ENCODE measurements at regions not wholly inside any gene's neighbourhood (a gene's known extent, or its start where the extent isn't known, plus 50 kb on each side); places are given as distances from the start of the nearest gene placed in this dataset.
"Not testable (repeated sequence)": the region's sequence is repeated elsewhere in the genome, so short reads cannot be mapped to it uniquely, and the experiment has no call there.

DNA sequence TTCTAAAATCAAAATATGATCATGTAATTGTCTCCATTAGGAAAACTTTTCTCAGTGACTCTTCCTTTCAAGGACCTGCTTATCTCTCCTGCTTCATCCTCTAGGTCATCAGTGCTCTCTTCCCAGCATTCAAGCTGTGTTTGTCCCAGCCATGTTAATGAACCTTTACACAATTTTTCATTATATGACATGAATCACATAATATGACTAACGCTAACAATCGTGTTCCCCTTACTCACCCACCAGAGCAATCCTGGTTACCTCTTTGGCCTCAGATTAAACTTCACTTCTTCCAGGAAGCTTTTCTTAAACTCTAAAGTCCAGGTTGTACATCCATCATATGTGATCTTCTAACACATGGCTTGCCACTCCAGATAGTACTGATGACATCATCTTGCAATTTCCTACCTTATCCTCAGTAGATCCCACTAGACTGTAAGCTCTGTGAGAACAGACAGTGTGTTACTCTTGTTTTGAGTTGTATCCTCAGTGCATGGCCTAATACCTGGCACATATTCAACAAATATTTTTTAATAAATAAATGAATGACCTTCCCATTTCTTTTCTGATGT is 882.9 kb upstream of the ZEB2 start:
- DNase-seq, result no peak

DNA sequence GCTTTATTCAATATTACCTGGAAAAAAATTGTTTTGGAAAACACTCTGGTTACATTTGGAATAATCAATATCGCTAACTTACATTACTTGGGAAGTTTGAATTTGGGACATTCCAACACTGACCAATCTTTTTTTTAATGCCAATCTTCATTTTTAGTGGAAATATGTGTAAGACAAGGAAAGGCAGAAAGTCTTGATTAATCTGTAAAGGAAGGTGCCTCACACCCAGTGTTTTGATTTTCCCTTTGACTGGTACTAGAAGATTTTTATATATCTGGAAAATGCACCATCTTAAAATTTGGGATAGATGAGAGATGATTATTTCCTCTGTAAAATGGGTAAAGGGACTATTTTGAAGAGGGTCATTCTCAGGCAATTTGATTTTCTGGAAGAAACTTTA is 879.2 kb upstream of the ZEB2 start:
- DNase-seq, result no peak

DNA sequence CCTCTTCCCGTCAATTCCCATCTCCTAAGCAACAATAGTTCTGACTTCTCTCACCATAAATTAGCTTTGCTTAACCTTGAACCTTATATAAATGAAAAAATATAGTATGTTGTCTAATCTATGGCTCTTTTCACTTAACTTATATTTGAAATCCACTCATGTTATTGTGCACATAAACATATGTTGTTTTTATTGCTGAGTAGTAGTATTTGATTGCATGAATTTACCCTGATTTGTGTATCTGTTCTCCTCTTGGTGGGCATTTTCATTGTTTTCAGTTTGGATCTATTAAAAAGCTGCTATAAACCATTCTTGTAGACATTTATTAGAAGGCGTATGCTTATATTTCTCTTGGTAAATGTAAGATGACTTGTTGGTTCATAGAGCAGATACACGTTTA is 874.3 kb upstream of the ZEB2 start:
- no peak for DNase-seq

DNA sequence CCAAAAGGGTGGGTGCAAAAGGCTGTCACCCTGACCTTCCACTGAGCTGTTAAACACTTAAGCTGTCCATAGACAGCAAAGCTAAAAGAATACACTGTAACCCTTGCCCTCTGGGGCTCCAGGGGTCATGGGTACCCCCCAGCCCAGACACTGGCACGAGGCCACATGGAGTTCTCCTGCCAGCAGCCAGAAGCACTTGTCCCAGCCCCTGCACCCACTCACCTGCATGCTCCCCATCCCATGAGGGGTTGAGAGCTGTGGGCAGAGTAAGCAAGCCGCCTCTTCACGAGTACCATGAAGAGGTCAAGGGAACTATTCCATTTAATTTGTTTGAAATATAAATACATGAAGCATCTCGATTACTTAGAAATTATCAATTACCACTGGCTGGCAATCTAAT is 867.1 kb upstream of the ZEB2 start:
- DNase-seq, result no peak

DNA sequence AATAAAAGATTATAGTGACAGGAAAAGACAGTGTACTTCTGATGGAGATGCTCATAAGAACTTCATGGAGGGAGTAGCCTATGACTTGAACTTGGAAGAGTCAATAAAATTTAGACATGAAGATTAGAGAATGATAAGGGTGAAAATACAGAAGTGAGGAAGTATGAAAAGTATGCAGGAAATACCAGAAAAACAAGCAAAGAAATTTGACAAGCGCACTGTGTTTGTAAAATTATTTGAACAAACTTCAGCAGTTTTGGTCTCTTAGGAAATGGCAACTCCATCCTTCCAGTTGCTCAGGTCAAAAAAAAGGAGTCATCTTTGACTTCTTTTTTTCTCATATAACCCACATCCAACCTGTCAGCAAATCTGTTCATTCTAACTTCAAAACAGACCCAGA is 864.0 kb upstream of the ZEB2 start:
- DNase-seq, result no peak

DNA sequence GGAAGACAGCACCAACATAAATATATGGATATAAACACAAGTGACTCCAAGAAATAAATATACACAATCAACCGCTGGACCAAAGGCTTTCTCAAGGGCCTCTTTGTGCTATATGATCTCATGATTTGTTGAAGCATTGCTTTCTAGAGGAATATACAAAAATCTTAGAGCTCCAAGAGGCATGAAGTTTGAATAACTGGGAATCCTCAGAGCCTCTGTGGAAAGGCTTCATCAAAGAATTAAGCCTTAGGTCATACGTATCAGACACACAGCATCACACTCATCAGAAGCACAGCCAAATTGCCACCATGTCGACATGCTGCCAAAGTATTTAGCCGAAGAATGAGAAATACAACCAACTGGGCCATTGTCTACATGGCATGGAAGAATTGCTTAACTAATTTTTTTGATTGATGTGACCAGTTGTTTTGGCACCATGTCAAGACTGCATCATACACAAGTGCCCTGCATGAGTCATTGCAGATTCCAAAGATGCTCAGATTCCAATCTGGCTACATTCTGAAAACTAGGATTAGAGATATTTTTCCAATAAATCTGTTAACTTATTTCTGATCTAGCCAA is 860.6 kb upstream of the ZEB2 start:
- DNase-seq, result no peak

DNA sequence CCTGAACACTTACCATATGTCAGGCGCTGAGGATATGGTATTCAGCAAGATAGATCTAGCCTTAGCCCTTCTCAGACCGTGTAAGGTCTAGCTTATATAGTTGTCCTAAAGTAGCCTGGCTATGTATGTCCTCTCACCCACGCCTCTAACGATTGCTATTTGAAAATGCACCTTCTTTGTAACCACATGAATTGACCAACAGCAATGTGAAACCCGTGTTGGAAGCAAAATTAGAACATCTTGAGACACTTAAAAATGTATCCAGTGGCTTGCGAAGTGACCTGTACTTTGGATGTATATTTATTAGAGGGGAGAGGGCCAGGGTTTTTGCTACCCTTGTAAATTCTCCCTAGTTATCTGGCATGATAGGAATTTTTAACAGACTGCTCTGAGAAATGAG is 860.0 kb upstream of the ZEB2 start:
- DNase-seq, result no peak

DNA sequence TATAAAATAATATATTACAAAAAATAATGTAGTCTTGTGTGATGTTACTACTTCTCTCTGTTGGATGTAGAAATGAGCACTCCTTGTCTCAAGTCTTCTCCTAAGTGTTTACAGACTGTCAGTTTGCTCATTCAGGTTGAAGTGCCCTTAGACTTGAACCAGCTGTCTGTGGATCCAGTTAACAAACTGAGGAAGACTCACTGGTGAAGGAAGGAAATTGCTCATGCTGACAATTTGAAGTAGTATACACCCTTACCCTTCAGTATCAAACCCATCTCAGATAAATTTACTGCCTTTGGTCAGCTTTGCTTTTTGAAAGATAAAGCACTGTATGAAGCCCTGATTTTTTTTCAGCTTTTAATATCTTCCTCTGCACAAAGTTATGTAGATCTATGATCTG is 854.2 kb upstream of the ZEB2 start:
- no peak for DNase-seq

DNA sequence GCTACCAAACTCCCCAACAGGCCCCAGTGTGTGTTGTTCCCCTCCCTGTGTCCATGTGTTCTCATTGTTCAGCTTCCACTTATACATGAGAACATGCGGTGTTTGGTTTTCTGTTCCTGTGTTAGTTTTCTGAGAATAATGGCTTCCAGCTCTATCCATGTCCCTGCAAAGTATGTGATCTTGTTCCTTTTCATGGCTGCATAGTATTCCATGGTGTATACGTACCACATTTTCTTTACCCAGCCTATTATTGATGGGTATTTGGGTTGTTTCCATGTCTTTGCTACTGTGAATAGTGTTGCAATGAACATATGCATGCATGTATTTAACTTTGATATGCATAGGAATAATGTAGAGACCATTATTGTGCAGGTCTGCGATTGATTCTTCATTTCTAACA is 847.4 kb upstream of the ZEB2 start:
- DNase-seq, result not testable (repeated sequence)

DNA sequence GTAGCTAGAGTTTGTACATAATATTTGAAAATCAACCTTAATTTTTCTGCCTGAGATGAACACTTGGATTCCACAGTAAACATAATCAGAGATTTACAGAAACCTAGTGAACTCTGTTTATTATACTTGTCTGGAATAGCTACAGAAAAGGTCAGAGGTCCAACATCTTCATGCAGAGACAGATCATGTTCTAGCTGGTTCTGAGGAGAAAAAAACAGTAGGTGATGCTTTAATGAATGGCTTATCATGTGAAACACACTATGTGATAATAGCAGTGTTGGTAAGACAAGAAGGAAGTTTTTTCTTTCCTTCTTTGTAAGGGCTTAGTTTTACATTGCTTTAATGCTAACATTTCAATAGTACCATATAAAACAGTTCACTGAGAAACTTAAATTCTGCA is 846.4 kb upstream of the ZEB2 start:
- no peak for DNase-seq

DNA sequence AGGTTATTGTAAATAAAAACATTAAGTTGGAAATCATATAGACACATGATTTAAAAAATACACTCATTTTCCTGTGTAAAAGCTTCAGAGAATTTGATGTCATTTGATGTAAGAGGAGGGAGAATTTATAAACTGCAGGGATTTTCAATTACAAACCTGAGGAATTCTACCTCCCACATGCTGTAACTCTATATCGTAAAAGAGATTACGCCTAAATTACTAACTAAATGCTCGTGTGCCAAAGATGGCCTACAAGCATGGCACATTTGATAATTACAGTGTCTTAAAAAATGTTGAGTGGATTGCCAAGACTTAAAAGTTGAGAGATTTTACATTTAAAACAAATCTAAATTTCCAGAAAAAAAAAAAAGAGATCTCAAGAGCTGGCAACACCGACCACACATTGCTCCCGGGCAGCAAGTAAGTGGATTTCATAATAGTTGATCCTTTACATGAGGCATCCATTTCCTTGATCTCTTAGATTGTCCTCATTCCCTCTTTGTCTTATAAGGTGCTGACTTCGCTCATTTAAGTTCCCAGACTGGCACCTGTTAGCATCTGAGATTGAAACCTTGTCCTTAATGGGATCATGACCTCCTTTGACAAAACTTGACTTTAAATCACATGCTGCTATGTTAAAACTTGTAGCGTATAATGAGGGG is 840.3 kb upstream of the ZEB2 start:
- no peak for DNase-seq

DNA sequence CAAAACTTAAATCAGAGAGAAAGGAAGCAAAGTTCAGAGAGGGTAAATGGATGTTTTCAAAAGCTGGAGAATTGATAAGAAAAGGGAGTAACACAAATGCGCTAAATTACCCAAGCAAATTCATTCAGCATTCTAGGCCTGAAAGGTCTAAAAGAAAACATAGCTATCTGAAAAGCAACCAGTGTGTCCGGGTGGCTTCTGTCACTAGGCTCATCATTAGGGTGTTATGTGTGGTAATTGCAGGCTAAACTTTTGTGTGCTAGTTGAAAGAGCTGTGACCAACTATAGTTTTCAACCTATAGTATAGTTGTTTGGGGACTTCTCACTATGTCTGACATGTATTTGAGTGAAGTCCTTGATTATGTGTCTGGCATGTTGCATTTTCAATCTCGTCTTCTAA is 839.6 kb upstream of the ZEB2 start:
- DNase-seq, result no peak

DNA sequence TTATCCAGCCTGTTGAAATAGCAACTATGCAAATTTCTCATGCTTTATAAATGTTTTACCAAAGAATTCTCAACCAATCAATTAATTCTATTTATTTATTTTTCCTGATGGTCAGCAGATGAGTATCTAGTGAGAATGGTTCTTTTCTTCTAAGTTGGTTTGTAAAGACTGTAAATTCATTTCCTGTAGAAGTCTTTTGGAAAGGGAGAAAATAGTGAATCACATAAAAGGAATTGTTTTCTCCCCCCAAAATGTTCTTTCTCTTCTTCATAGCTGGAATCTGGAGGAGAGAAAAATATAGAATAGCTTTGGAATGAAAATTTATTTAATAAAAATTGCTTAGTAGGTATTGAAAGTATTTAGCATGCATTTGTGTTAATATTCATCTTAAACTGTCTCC is 836.1 kb upstream of the ZEB2 start:
- no peak for DNase-seq

DNA sequence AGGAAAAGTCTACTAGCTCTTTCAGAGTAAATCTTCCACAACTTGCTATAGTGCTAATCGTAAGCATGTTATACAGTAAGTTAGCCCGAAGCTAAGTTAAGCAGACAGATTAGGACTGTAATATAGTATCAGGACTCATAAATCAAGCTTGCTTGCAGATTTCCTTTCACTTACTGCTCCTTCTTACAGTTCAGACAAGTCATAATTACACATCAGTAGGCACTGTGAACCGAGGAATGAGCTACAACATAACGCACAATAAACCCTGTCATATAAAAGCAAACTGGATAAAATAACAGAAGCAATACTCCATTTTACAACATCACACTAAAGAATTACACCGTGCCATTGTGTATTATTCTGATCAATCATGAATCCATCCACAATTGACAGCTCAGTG is 832.6 kb upstream of the ZEB2 start:
- DNase-seq, result no peak

DNA sequence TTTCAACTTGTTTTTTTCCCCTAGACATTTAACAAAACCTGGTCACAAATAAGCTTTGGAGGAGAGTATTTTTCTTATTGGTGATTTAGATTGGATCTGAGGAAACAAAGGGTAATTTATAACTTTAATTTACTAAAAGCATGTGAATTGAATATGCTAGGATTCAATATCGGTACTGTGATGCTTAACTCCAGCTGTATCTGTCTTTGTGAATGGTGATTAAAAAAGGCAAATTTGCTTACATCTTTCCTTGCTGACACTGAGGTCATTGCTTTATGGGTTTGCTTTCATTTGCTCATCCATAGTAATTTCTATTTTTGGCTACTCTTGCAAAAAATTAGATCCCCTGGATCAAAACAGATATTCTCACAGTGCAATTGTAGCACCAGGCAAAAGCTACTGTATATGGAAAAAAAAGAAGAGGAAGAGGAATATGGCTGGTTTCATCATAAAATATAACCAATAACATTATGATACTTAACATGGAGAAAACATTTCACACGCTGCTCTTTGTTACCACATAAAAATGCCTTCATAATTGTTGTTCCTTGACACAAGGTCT is 832.0 kb upstream of the ZEB2 start:
- no peak for DNase-seq

DNA sequence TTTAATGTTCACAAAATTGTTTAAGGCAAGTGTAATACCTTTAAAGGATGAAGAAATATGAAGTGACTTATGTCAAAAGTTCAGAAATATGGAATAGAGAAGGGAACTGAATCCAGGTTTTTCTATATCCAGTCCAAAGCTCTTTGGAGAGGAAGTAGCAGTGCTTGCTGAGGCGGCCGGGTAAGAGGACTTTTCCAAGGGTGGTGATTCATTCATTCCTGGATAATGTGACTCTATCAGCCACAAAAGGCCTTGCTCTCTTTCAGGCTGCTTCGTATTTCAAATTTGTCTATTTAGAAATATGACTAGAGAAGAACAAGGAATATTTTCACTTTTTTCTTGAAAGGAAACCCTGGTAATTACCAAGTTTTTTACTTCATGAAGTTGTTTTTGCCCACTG is 830.1 kb upstream of the ZEB2 start:
- no peak for DNase-seq

DNA sequence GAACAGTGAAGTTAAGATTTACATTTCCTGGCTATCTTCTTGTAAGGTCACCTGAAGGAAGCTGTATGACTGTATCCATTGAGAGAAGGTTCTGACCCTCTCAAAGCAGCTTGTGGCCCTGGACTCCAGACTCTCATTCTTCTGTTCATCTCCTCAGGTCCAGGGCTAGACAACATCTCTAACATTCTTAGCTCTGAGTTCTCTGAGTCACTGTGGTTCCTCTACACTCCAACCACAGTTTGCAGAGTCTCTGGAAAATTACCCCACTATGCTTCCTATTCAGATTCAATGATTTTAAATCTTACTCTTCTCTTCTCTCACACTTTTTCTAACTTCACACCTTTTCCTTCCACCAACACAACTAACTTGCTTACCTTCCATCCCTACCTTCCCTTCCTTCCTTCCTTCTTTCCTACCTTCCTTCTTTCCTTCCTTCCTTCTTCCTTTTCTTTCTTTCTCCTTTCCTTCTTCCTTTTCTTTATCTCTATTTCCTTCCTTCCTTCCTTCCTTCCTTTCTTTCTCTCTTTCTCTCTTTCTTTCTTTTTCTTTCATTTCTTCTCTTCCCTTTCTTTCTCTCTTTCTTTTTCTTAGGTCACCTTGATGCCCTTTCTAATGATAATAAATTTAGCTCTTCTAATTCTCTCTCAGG is 824.3 kb upstream of the ZEB2 start:
- DNase-seq, result no peak

DNA sequence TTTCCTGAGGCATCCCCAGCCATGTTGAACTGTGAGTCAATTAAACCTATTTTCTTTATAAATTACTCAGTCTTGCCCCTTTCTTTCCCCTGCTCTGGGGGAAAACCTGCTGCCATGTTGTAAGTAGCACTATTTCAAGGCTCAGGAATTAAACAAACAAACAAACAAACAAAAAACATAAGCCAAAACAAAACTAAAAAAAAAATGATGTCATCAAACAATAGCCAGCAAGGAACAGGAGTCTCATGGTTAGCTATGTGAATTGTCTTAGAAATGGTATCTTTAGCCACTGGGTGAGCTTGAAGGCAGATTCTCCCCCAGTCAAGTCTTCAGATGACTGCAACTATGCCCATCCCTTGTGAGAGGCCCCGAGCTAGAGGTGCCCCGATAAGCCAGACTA is 823.4 kb upstream of the ZEB2 start:
- no peak for DNase-seq

DNA sequence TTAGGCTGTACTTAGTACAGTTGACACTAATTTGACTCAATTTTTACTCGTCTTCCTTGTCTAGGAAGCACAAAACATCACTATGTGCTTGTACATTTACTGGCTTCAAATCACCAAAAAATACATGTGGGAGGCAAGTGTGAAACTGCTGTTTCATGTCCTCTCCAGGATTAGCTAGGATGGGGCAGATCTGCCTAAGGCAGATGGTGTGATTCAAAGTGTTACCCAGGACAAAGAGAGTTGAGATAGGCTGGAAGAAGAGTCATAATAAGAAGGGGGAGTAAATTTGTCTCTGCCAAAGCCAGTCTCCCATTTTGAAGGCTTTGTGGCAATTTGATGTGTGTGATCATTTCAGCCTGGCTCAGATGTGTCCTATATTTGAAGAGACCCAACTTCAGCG is 821.6 kb upstream of the ZEB2 start:
- no peak for DNase-seq

DNA sequence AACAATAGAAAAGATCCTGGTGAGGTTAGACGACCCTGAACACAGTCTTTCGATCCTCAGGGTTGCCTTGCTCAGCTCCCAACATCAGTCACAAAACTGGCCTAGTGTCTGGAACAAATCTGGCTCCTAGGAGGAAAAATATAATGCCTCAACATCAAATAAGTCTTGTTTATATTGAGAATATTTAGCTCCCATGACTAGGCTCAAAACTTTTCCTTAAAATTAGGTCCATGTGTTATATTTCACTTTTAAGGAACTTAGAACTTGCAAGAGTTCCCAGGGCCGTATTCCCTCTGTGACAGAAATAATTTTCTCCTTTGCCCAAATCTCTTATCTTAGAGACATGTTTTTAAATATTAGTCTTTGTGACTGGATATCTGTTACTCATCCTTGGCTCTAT is 819.7 kb upstream of the ZEB2 start:
- DNase-seq, result no peak

DNA sequence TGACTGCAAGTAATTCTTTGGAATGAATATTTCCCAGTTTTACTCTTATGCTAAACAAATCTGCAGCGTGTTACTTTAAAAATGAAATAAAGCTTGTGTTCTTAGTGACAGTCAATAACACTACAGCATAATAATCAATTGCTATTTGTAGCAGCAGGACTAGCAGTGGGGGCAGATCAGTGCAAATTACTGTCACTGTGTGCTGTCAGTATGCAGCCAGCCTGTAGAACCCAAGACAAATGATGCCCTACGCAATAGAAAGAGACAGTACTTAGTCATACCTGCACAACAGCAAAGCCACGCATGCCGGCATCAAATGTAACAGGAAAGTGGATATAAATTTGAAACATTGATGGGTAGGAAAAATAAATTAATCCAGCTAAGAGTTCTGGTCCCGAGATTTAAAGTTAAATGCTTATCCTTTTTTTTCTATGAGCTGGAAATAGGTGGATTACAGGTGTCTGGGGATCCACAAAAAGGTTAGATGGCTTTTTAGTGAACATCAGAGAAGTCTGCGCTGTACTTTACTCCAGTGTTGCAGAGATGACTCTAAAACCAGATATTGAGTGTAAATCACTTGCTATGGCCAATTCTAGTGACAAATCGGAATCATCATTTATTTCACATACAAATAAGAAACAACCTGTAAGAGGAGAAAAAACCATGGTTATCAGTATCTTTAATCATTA is 812.4 kb upstream of the ZEB2 start:
- no peak for DNase-seq

DNA sequence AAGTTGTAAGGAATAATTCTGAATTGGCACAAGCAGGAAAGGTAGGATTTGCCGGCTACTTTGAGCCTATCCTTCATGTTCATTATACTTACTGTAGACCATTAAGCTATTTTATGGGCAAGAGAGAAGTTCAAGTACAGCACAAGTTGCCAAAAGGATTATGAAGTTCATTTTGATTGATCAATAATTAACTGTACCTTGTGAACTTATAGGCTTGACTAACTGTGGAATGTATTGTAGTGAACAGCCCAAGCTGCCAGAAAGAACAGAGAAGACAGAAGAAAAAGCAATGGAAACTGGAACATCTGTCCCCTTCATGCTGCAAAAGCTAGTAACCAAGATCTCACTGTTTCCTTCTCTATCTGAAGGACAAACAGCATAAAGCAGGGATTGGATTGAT is 810.1 kb upstream of the ZEB2 start:
- no peak for DNase-seq

DNA sequence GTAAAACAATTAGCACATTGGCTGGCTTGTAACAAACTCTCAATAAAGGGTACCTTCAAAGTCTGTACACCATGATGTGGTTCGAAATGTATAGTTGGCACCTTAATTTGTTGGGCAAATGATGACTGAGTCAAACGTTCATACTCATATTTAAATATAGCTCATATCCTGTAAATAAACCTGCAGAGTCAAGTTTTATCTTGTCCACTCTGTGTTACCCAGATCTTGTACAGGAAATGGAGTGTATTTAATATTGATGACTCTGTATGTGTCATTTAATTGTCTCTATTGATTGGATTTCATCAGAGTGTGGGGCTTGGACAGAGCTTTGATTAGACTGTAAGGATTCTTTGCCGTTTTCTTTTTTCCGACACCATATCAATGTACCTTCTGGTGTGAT is 805.6 kb upstream of the ZEB2 start:
- DNase-seq, result no peak

DNA sequence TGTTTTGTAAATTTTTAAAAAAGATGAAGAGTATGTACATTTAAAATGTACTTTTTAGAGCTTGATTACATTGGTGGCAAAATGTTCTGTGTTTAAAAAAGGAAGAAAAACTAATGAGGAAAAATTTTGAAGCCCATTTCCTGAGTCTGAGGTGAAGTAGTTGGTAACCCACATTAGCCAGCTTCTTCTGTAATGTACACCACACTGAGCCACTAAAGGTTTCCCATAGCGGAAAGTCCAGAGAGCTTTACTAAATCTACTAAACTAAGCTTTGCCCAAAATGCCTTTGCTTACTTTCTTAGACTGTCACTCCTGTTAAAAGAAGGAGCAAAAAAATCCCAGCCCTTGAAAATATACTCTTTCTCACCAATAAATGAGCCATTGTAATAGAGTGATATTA is 804.8 kb upstream of the ZEB2 start:
- DNase-seq, result no peak
